ENCODE measurements at regions not wholly inside any gene's neighbourhood (a gene's known extent, or its start where the extent isn't known, plus 50 kb on each side); places are given as distances from the start of the nearest gene placed in this dataset.
"Not testable (repeated sequence)": the region's sequence is repeated elsewhere in the genome, so short reads cannot be mapped to it uniquely, and the experiment has no call there.

DNA sequence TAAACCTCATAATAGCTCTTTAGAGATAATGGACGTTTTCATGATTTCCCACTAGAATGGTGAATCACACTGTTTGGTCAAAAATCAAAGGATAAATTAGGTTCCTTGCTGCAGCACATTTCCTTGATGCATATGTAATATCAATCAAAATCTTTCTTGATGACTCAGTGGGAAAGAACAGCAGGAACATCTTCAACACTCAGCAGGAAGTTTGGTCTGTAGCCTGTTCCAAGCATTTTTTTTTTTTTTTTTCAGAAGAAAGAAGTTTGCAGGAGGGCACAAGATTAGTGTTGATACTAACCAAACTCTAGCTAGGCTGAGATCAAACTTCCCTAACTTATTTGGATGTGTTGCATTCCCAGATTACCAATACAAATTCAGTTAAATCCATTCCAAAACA is 1529.8 kb downstream of the FAM181B start:
- peak; percentile 53 for DNase-seq (ENCODE audit: low read depth, low spot score)

DNA sequence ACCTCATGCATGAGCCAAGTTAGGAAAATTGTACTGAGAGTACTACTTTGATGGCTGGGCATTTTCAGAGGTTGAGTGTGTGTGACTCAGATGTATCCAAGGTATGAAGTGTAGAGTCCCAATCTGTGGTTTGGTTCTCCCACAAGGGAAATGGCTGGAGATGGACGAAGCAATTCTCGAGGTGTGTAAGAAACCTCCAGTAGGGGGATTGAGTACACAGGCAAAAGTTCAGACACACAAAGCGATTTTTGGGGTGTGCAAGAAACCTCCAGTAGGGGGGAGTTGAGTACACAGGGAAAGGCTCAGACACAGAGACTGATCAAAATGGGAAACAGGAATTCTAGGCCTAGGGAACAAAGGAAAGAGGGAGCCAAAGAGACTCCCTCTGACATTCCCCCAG is 1536.3 kb downstream of the FAM181B start:
- DNase-seq (ENCODE audit: low read depth, low spot score): no peak

DNA sequence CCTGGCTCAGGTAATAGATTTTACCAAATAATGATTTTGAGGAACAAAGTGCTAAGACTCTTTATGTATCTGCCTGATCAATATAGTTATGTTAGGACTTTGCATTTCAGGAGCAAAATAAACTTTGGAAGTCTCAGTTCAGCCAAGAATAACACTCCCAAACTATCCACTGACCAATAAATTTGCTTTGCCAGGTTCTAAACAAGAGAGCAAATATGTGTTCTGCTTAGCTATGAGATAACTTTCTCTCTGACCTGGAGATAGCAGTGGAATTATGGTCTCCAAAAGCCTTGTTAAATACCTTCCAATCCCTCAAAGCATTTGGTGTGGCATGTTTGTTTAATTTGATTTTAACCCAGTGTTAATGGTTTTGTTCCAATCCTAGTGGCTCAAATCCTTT is 1541.1 kb downstream of the FAM181B start:
- DNase-seq (ENCODE audit: low read depth, low spot score): no peak

DNA sequence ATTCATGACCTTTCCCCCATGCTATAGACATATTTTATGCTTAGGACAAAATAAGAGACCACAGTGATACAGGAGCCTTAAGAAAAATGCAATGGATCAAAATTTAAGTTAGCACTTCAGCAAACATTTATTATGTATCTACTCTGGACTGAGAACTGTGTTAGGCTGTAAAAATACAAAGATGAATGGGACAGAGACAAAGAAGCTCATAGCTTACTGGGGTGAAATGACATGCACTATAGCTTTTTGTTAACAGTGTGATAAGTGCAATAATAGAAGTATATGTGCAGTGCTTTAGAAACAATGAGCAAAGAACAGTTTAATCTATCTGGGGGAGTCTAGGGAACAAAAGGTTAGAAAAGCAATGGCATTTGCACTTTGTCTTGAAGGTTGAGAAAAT is 1543.1 kb downstream of the FAM181B start:
- DNase-seq (ENCODE audit: low read depth, low spot score): no peak

DNA sequence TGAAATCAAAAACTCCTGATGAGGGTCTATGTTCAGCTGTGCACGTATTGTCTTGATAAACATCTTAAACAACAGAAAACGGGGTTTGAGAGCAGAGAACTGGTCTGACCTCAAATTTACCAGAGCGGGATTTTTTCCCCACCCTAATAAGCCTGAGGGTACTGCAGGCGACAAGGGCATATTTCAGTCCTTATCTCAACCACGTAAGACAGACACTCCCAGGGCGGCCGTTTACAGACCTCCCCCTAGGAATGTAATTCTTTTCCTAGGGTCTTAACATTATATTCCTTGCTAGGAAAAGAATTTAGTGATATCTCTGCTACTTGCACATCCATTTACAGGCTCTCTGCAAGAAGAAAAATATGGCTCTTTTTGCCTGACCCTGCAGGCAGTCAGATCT is 1546.6 kb downstream of the FAM181B start:
- DNase-seq (ENCODE audit: low read depth, low spot score): not testable (repeated sequence)

DNA sequence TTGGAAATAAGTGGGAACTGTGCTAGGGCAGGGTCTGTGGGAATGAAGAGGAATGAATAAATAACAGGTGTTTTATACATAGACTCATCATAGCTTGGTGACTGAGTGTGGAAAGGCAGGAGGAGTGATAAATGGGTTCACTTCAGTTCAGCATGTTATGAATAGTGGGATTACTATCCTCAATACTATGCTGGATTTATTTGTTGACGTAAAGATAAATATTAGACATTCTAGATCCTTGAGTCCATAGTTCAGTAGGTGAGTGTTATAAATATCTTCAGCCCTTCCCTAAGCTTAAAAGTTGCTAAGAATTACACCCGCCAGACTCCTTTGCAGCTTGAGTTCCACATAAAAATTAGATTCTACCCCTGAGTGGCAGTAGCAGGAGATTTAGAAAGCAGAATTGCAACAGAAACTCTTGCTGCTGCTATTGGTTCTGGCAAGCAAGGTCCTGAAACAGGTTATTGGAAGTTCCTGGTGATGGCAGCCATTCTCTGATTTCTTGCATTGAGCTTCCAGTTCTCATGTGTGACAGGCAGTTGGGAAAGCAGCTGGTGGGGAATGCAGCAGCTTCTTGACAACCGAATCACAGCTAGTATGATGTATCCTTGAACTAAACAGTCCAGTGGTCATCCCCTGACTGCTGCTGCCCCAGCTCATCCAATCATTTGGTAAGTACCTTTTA is 1558.9 kb downstream of the FAM181B start:
- no peak for DNase-seq (ENCODE audit: low read depth, low spot score)

DNA sequence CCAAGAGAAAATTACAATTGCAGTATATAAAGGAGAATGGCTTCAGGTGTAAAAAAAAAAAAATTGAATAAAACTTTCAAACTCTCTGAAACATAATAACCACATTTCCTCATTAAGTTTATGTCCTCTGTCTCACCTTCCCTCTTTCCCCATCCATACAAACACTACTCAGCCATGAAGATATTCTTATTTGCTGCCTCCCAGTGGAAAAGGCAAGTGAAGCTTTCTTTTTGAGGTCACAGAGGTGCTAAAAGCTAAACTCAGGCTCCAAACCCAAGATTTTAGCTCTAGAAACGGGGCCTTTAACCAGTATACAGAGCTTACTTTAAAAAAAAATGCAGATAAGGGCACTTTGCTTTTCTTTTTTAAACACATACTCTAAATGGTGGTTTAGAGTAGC is 1568.5 kb downstream of the FAM181B start:
- no peak for DNase-seq (ENCODE audit: low read depth, low spot score)

DNA sequence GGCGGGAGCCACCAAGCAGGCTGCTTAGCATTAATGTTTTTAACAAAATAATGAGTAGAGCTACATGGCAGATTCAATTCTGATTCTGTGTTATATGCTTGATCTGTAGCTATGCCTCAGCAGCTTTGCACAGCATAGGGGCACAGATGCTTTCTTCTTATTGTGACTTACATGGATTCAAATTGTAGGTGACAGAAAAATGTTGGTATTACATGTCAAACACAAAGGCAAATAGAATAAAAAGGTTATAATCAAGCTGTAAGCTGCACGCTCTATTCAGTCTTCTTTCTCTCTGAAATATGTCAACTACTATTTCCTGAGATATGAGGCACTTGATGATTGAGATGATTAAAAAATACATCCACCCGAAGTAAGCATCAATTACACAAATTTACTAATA is 1573.8 kb downstream of the FAM181B start:
- no peak for DNase-seq (ENCODE audit: low read depth, low spot score)

DNA sequence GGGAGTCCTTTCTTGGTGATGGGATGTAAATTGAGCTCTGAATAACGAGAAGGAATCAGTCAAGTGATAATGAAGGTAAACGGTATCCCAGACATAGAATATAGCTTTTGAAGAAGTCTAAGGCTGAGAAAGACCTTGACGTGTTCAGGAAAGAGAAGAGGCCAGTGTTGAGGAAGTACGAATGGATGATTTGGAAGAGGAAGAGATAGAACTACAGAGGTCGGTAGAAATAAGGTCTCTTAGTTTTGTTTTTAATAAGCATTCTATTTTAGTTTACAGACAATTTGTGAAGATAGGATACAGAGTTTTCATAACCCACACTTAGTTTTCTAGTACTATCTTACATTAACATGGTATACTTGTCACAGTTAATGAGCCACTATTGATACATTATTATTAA is 1598.1 kb downstream of the FAM181B start:
- DNase-seq (ENCODE audit: low read depth, low spot score): no peak

DNA sequence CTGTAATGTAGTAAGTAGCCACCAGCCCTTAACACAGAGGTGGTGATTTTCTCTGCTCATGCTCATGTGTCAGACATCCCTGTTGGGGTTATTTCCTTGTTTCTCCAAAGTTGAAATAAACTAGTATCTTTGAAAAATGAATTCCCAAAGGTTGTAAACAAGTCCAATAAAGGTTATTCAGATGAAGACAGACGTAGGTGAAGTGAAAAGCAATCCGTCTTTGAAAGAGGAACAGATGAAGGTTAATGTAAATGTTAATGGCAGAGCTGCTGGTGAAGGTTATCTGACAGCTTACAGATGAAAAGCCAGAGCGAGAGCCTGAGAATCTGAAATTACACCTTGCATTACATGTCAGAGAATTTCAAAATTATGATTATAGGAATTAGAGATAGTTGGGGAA is 1604.0 kb downstream of the FAM181B start:
- DNase-seq (ENCODE audit: low read depth, low spot score): no peak

DNA sequence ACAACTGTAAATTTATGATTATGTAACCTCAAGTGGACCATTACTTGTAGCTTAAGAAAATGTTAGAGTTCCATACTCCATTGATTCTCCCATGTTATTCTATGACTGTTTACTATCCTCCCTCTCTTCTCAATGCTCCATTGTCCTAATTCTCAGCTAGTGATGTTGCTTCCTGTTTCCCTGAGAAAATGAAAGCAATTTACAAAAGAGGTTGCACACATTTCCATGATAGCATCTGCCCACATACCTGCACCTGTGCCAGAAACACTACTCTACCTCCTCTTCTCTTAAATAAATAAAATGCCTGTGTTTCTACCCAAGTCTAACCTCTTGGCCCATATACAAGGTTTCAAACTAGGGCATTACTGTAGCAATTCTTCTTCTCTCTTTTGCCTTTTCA is 1620.9 kb downstream of the FAM181B start:
- no peak for DNase-seq (ENCODE audit: low read depth, low spot score)

DNA sequence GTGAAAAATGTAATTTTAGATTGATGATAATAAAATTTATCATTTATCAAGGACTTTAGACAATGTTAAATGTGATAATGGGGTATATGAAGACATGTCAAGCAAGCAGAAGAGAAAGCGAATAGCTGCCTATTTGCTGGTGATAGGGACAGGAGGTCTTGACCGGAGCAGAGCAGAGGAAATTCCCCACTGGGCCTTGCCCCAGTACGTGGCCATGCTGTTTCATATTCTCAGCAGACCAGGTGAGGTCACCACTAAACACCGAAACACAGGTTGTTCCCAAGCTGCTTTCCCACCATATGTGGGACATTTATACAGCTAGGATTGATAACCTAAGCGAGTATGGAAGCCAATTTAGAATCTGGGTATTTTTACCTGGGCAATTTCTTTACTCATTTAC is 1629.6 kb downstream of the FAM181B start:
- no peak for DNase-seq (ENCODE audit: low read depth, low spot score)

DNA sequence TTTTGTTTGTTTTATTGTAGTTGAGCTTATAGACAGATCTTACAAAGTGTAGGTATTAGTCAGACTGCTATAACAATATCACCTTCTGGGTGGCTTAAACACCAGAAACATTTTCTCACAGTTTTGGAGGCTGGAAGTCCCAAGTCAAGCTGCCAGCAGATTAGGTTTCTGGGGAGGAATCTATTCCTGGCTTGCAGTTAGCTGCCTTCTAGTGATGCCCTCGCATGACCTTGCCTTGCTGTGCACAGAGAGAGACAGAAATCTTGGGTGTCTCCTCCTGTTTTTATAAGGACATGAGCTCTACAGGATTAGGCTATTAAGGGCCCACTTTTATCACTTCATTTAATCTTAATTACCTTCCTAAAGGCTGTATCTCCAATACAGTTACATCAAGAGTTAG is 1635.2 kb downstream of the FAM181B start:
- no peak for DNase-seq (ENCODE audit: low read depth, low spot score)

DNA sequence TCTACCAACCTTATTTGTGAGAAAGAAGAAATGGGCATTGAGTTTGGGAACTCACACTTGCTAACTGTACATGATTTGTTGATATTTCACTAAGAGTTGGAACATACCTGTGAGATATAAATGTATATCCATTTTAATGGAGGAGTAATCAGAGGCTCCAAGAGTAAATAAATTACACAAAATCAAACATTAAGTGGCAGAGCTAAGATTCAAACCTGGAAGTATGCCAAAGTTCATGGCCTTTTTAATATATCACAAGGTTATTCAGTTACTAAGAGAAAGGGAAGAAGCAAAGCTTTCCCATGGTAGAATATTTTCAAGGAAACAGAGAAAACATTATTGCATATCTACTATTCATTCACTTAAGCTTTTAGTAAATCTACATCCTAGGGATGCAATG is 1641.1 kb downstream of the FAM181B start:
- no peak for DNase-seq (ENCODE audit: low read depth, low spot score)

DNA sequence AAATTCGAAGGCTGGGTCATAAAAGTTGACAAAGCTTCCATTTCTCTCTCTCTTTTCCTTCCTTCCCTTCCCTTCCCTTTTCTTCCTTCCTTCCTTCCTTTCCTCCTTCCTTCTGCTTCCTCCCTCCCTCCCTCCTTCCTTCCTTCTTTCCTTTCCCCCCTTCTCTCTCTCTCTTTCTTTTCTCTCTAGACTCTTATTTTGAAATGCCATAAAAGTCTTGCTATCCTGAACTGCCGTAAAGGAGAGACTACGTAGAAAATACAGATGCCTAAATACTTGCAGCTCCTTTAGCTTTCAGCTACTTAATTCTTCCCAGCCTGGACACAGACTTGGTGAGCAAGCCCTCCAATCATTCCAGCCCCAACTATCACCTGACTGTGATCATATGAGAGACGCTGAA is 1644.4 kb downstream of the FAM181B start:
- DNase-seq (ENCODE audit: low read depth, low spot score): no peak

DNA sequence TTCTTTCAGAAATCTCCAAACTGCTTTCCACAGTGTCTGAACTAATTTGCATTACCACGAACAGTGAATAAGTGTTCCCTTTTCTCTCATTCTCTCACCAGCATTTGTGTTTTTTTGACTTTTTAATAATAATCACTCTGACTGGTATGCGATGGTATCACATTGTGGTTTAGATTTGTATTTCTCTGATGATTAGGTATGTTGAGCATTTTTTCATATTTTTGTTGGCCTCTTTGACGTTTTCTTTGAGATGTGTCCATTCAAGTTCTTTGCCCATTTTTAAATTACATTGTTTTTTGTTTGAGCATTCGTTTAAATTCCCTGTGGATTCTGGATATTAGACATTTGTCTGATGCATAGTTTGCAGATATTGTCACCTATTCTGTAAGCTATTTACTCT is 1639.6 kb upstream of the TENM4 start:
- DNase-seq (ENCODE audit: low read depth, low spot score): no peak

DNA sequence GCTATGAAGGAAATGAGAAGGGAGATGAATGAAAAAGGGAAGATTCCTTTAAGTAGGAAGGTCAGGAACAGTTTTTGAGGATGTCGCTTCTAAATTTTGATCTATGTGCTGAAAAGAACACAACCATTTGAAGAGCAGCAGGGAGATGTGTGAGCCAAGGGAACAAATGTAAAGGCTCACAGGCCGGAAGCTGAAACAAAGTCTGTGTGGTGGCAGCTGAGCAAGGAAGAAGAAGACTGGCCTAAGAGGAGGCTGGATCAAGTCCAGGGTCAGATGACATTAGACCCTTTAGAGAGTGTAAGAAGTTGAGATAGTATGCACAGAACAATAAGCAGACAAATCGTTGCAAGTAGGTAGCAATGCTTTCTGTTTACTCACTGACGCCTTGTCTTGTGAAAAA is 1631.4 kb upstream of the TENM4 start:
- DNase-seq (ENCODE audit: low read depth, low spot score): no peak

DNA sequence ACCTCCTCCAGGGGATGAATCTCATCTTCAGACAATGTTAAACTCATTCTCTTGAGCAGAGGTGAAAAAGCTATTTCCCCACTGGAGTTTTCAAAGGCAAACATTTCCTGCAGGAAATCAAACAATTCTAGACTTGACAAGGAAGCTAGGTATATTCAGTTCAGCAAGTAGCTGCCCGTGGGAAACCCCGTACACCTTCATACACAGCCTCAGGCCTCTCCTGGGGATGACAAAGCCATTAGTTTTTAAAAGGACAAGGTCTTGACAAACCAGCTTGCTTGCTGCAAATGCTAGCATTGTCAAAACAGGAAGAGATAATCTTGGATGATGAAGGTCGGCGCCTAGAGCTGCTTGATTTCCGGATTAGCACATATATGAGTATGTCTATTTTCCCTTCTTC is 1630.8 kb upstream of the TENM4 start:
- no peak for DNase-seq (ENCODE audit: low read depth, low spot score)

DNA sequence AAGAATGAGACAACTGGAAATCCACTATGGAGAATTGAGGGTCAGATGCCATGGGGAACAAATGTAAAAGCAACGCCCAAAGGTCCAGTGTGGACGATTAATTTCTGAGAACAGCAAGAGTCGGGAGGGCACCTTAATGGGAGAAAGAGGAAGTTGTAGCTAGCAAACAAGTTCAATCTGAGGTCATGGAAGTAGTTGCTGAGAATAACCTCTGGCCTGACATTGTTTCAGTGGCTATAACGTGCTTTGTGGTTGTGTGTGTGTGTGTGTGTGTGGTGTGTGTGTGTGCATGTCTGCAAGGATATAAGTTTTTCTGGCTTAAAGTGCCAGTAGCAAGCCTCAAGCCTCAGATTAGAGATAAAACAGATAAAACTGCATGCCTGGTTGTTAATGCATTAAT is 1630.1 kb upstream of the TENM4 start:
- no peak for DNase-seq (ENCODE audit: low read depth, low spot score)

DNA sequence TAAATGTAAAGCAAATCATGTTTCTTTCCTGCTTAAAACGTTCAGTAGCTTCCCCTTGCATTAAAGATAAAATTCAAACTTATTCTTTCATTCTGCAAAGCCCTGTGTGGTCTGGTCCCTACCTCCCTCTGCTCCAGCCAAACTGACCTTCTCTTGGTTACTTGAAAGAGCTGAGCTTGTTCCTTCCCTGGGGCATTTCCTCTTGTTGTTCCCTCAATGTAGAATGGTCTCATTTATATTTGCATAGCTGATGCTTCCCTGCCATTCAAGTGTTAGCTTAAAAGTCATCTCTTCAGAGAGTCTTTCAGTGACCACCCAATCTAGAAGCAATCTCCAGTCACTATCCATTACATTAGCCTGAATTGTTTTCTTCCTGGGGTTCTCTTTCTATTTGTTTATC is 1618.5 kb upstream of the TENM4 start:
- DNase-seq (ENCODE audit: low read depth, low spot score): no peak

DNA sequence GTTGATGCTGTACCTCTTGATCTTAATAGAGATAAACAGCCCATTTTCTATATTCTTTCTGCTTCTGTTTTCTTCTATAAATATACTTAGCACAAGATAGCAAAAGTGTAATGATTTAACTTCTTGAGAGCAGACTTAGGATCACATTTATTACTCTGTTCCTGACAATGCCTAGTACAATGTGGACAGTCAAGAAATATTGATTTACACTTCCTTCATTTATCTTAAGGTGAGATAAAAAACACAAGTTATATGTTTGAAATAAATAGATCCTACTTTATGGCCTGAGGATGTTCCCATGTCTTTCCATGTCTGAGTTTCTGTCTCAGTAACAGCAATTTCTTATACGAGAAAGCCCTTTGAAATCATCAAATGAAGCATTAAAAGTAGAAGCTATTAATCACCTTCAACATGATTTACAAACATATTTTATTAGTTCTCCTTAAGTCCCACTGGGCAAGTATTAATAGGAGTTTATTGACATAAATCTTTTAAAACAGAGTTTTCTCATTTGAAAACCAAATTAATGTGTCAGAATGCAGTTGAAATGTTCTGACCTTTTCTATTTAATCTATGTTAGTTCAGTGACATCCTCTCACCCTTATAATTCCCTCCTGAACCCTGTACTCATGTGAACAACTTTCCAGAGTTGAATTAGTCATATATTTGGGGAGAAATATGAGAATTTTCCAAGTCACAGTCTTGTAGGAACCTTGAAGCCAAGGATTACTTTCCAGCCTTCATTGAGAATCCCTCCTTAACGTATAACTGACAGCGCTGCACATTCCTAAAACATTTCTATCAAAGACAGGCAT is 1611.7 kb upstream of the TENM4 start:
- DNase-seq (ENCODE audit: low read depth, low spot score): no peak

DNA sequence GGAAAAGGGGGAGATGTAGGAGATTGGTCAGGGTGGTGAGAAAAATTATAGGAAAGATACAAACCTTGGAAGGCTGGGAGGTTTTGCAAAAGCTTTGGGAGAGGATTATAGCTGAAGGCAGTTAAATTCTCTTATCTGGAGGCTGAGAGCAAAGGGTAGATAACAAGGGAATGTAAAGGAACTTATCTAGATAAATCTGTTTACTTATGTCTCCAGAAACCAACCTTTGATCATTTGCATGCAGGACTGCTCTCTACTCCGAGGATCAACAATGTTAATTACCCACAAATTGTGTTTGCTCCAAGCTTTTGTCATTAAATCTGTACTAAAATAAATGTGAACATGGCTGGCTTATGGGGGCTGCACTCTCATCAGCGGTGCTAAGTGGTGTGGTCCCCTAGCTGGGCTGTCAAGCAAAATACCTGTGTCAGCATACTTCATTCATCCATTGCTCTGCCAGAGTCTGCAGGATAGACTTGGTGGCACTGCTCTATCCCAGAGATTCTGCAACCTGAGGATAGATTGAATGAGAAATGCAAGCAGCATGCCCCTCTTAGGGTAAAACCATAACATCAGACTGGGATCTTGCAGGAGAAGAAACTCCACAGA is 1599.2 kb upstream of the TENM4 start:
- no peak for DNase-seq (ENCODE audit: low read depth, low spot score)

Measured in smooth muscle cell of the brain vasculature (primary cell).